ENCODE measurements at regions not wholly inside any gene's neighbourhood (a gene's known extent, or its start where the extent isn't known, plus 50 kb on each side); places are given as distances from the start of the nearest gene placed in this dataset.

DNA sequence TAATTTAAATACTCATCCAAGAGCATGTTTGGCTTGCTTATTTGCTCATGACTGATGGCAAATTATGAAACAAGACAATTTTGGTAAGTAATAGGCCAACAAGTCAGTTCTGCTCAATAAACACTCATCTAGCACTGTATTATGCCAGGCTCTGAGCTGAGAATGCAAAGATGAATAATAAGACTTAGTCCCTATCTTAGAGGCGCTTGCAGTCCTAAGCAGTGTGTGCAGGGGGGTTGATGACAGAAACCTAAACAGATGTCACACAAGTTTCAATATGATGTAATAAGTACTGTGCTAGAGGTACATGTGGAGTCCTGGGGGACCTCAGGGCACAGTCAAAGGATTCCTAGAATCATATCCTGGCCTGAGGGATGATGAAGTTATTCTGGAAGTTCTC, 287.6 kb upstream of the ADRA1B start:
- TF ChIP-seq CTCF (IDR thresholded peaks at IDR 0.05; ENCODE audit: insufficient read depth, low read depth, low read length) (no peak), EZH2 (IDR thresholded peaks at IDR 0.05; ENCODE audit: insufficient read depth, low read length) (no peak)
